GM23338 (cell line): ENCODE measurements at regions not wholly inside any gene's neighbourhood (a gene's known extent, or its start where the extent isn't known, plus 50 kb on each side); places are given as distances from the start of the nearest gene placed in this dataset.
A peak's percentile ranks its signal among the peaks of the same experiment; 100 is the strongest.

Source experiments
- ATAC-seq: fragments of 200-7000 bp; cut with Tn5 transposase; 3 replicates; pipeline ENCODE4 v1.9.1; 2020
- DNase-seq: peaks from one replicate; pipeline ENCODE4 v3.0.0-alpha.2; 2015; ENCODE audit warnings: low spot score
- H2AFZ ChIP-seq: fragments of 200-600 bp; sonication (generic); 2 replicates; pipeline ENCODE4 v1.8.0; 2016; ENCODE audit warnings: antibody characterized with exemption, mild to moderate bottlenecking, moderate library complexity
- H3F3A ChIP-seq: fragments of 200-600 bp; sonication (generic); replicated peaks from 2 replicates; pipeline ENCODE4 v1.8.0; 2017; ENCODE audit warnings: antibody characterized with exemption, mixed run types, low read depth
- H3K27ac ChIP-seq: fragments of 200-600 bp; sonication (generic); 2 replicates; pipeline ENCODE4 v1.6.1; 2016; ENCODE audit warnings: low read depth
- H3K27me3 ChIP-seq: fragments of 200-600 bp; sonication (generic); 2 replicates; pipeline ENCODE4 v1.8.0; 2016; ENCODE audit warnings: mild to moderate bottlenecking, mixed run types, moderate library complexity; ENCODE audit not compliant: insufficient read depth
- H3K36me3 ChIP-seq: fragments of 200-600 bp; sonication (generic); 2 replicates; pipeline ENCODE4 v1.8.0; 2016; ENCODE audit warnings: mild to moderate bottlenecking; ENCODE audit not compliant: insufficient read depth
- H3K4me1 ChIP-seq: fragments of 200-600 bp; sonication (generic); 2 replicates; pipeline ENCODE4 v1.8.0; 2016; ENCODE audit warnings: mild to moderate bottlenecking, moderate library complexity; ENCODE audit not compliant: insufficient read depth
- H3K4me2 ChIP-seq: fragments of 200-600 bp; sonication (generic); 2 replicates; pipeline ENCODE4 v1.7.1; 2017; ENCODE audit warnings: mixed run types
- H3K4me3 ChIP-seq: fragments of 200-600 bp; sonication (generic); 2 replicates; pipeline ENCODE4 v1.6.1; 2016; ENCODE audit warnings: mixed run types
- H3K79me2 ChIP-seq: fragments of 200-600 bp; sonication (generic); replicated peaks from 2 replicates; pipeline ENCODE4 v1.8.0; 2017; ENCODE audit warnings: mild to moderate bottlenecking; ENCODE audit not compliant: insufficient read depth
- H3K9me2 ChIP-seq: fragments of 200-600 bp; sonication (generic); 2 replicates; pipeline ENCODE4 v1.8.0; 2017; ENCODE audit not compliant: insufficient read depth
- H4K20me1 ChIP-seq: fragments of 200-600 bp; sonication (generic); replicated peaks from 2 replicates; pipeline ENCODE4 v1.8.0; 2017; ENCODE audit warnings: mild to moderate bottlenecking; ENCODE audit not compliant: insufficient read depth
- H3K27ac Mint-ChIP-seq: 2 replicates; pipeline ENCODE4 v1.8.0; 2020; ENCODE audit warnings: inconsistent platforms, mild to moderate bottlenecking, moderate library complexity, mixed read lengths
- H3K27me3 Mint-ChIP-seq: 3 replicates; pipeline ENCODE4 v1.8.0; 2022; ENCODE audit warnings: low read depth, mild to moderate bottlenecking, moderate library complexity, mixed read lengths, inconsistent platforms; ENCODE audit not compliant: insufficient read depth, poor library complexity
- H3K36me3 Mint-ChIP-seq: 3 replicates; pipeline ENCODE4 v1.8.0; 2021; ENCODE audit warnings: low read depth, mild to moderate bottlenecking, inconsistent platforms, moderate library complexity, mixed read lengths
- H3K4me1 Mint-ChIP-seq: 3 replicates; pipeline ENCODE4 v1.8.0; 2020; ENCODE audit warnings: mild to moderate bottlenecking, inconsistent platforms, mixed read lengths
- H3K4me3 Mint-ChIP-seq: 3 replicates; pipeline ENCODE4 v1.8.0; 2021; ENCODE audit warnings: moderate library complexity, mild to moderate bottlenecking, inconsistent platforms, mixed read lengths
- H3K9me3 Mint-ChIP-seq: 3 replicates; pipeline ENCODE4 v1.8.0; 2020; ENCODE audit warnings: moderate library complexity, mild to moderate bottlenecking, inconsistent platforms, mixed read lengths
- CREB1 ChIP-seq: fragments of 250-450 bp; sonication (Bioruptor Pico); IDR thresholded peaks from 2 replicates; pipeline ENCODE4 v1.5.0; 2020; ENCODE audit warnings: low read depth, mild to moderate bottlenecking, moderate library complexity
- CTCF ChIP-seq, 2 experiments: fragments of 200-600 bp in 1 of 2; sonication (generic) in 1 of 2; conservative IDR thresholded peaks; 2 replicates each; pipeline versions ENCODE4 v1.5.1 to v1.6.1; 2016 to 2017; ENCODE audit warnings: antibody characterized with exemption in 2 of 2, low read depth in 2 of 2, mild to moderate bottlenecking in 2 of 2, moderate library complexity in 1 of 2
- EZH2 ChIP-seq: fragments of 200-600 bp; sonication (generic); IDR thresholded peaks from one replicate; pipeline ENCODE4 v1.8.0; 2017; ENCODE audit warnings: antibody characterized with exemption, mild to moderate bottlenecking, low read depth; ENCODE audit not compliant: unreplicated experiment
- EZH2phosphoT487 ChIP-seq: fragments of 200-600 bp; sonication (generic); IDR thresholded peaks from one replicate; pipeline ENCODE4 v1.8.1; 2018; ENCODE audit warnings: antibody characterized with exemption; ENCODE audit not compliant: unreplicated experiment
- JUNB ChIP-seq: IDR thresholded peaks from one replicate; pipeline ENCODE4 v1.6.1; 2016; ENCODE audit warnings: antibody characterized with exemption; ENCODE audit not compliant: unreplicated experiment
- NANOG ChIP-seq: IDR thresholded peaks from 2 replicates; pipeline ENCODE4 v1.6.1; 2016; ENCODE audit warnings: antibody characterized with exemption, borderline replicate concordance
- POLR2AphosphoS5 ChIP-seq: IDR thresholded peaks from 2 replicates; pipeline ENCODE4 v1.6.1; 2016; ENCODE audit warnings: antibody characterized with exemption, low read depth
- REST ChIP-seq: IDR thresholded peaks from one replicate; pipeline ENCODE4 v1.6.1; 2018; ENCODE audit warnings: antibody characterized with exemption; ENCODE audit not compliant: unreplicated experiment
- STAT1 ChIP-seq: IDR thresholded peaks from one replicate; pipeline ENCODE4 v1.6.1; 2016; ENCODE audit warnings: antibody characterized with exemption; ENCODE audit not compliant: unreplicated experiment
- TF ChIP-seq, protein P1 (sequence below): IDR thresholded peaks from 2 replicates; pipeline ENCODE4 v1.6.1; 2016; ENCODE audit warnings: antibody characterized with exemption

DNA sequence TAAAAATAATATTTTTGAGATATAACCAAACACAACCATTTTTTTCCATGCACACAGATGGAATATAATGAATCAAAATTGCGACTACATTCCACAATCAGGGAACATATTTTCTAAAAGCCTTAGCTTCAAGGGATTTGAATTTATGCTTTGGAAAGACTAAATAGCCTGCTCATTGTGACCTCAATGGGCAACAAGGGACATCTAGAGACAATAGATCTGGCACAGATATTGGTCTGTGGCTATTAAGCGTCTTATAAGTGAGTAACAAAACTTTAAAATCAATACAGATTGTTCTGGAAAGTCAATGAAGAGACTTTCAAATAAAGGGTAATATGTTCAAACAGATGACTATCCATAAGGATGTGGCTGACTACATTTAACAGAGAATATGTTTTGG lies 660.6 kb upstream of the ADGRL4 start (continued):
- TF ChIP-seq, protein P1, sequence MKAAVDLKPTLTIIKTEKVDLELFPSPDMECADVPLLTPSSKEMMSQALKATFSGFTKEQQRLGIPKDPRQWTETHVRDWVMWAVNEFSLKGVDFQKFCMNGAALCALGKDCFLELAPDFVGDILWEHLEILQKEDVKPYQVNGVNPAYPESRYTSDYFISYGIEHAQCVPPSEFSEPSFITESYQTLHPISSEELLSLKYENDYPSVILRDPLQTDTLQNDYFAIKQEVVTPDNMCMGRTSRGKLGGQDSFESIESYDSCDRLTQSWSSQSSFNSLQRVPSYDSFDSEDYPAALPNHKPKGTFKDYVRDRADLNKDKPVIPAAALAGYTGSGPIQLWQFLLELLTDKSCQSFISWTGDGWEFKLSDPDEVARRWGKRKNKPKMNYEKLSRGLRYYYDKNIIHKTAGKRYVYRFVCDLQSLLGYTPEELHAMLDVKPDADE: no peak
- TF ChIP-seq CTCF (conservative IDR thresholded peaks at IDR 0.05; ENCODE audit: low read depth in 2 of 2): no peak

DNA sequence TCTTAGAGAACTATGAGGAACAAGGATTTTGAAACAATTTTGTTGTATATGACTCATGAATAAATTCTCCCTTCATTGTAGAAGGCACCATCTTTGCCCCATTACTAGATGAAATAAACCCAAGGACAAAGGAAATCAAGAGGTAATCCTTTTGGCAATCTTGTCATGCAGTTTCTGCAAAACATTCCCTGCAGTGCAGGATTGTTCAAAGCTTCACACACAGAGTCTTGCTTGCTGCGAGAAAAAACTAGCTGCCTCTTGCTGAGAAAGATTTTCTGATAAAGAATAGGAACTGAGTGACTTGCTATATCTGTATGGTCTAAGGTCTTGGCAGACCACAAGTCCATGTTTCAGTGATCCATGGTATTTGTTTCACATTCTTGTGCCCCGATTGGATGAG lies 657.4 kb upstream of the ADGRL4 start:
- no peaks in the 10 kb centered on the region for H3F3A ChIP-seq
- no peaks in the 10 kb centered on the region for H3K79me2 ChIP-seq
- no peaks in the 10 kb centered on the region for H3K36me3 ChIP-seq
- H3K4me2 ChIP-seq: no peak overlapping the region
- Mint-ChIP-seq H3K36me3 (peaks cover 4% of the 10 kb centered on the region; the same call in 1 of the 3 replicates), H3K27me3 (no peaks in the 10 kb centered on the region), H3K27ac (no peak overlapping the region), H3K4me1 (peaks cover 14% of the 10 kb centered on the region), H3K4me3 (no peak overlapping the region), H3K9me3 (peaks cover 5% of the 10 kb centered on the region; the same call in 1 of the 3 replicates)
- ATAC-seq: peak; percentile 28; the same call in 2 of the 3 replicates
- DNase-seq: peak; percentile 1
- no peak overlapping the region for H3K27ac ChIP-seq
- no peaks in the 10 kb centered on the region for H3K9me2 ChIP-seq
- H4K20me1 ChIP-seq: no peaks in the 10 kb centered on the region
- no peak overlapping the region for H2AFZ ChIP-seq
- no peaks in the 10 kb centered on the region for H3K27me3 ChIP-seq
- H3K4me3 ChIP-seq: no peak overlapping the region
- H3K4me1 ChIP-seq: no peaks in the 10 kb centered on the region
- TF ChIP-seq CTCF (conservative IDR thresholded peaks at IDR 0.05; ENCODE audit: low read depth in 2 of 2): no peak
- TF ChIP-seq CREB1 (CRISPR knock-in tag): no peak
- no peak for TF ChIP-seq POLR2AphosphoS5
- no peak for TF ChIP-seq REST
- no peak for TF ChIP-seq EZH2phosphoT487
- TF ChIP-seq EZH2: no peak
- no peak for TF ChIP-seq JUNB
- no peak for TF ChIP-seq NANOG
- TF ChIP-seq, protein P1: no peak
- no peak for TF ChIP-seq STAT1
